22Rv1 (cell line): ENCODE measurements at regions not wholly inside any gene's neighbourhood (a gene's known extent, or its start where the extent isn't known, plus 50 kb on each side); places are given as distances from the start of the nearest gene placed in this dataset.

Source experiments
- ZFX ChIP-seq: fragments of 450-650 bp; IDR thresholded peaks from 2 replicates; pipeline ENCODE4 v1.6.1; 2017; ENCODE audit warnings: antibody characterized with exemption, borderline replicate concordance
- TF ChIP-seq, protein P1 (sequence below): fragments of 450-650 bp; IDR thresholded peaks from 2 replicates; pipeline ENCODE4 v1.5.1; 2017; ENCODE audit warnings: mild to moderate bottlenecking

DNA sequence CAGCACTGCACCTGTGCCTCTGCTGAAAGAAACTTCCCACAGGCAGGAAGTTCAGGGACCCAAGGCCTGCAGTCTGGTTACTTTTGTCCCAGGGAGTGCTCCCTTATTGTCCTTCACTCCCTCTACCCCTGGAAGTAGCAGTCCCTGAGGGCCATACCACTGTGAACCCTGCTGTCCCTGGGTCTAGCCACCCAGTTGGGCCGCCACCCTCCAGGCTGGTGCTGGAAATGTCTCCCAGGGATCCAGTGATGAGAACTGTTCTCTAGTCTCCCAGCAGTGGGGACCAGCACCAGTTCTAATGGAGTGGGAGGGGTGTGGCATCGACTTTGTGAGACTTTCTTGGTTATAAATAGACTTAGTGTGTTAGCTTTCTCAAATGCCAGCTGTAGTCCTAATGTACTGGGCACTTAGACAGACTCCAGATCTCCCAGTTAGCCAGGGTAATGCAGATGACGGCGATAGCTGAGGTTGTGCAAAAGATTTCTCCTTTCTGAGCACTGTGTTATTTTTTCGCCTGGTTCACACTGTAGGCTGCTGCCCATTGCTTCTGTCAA lies 462.5 kb downstream of the CDH26 start:
- TF ChIP-seq, protein P1, sequence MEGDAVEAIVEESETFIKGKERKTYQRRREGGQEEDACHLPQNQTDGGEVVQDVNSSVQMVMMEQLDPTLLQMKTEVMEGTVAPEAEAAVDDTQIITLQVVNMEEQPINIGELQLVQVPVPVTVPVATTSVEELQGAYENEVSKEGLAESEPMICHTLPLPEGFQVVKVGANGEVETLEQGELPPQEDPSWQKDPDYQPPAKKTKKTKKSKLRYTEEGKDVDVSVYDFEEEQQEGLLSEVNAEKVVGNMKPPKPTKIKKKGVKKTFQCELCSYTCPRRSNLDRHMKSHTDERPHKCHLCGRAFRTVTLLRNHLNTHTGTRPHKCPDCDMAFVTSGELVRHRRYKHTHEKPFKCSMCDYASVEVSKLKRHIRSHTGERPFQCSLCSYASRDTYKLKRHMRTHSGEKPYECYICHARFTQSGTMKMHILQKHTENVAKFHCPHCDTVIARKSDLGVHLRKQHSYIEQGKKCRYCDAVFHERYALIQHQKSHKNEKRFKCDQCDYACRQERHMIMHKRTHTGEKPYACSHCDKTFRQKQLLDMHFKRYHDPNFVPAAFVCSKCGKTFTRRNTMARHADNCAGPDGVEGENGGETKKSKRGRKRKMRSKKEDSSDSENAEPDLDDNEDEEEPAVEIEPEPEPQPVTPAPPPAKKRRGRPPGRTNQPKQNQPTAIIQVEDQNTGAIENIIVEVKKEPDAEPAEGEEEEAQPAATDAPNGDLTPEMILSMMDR = no peak
- TF ChIP-seq ZFX = no peak
